ENCODE measurements at regions not wholly inside any gene's neighbourhood (a gene's known extent, or its start where the extent isn't known, plus 50 kb on each side); places are given as distances from the start of the nearest gene placed in this dataset.

DNA sequence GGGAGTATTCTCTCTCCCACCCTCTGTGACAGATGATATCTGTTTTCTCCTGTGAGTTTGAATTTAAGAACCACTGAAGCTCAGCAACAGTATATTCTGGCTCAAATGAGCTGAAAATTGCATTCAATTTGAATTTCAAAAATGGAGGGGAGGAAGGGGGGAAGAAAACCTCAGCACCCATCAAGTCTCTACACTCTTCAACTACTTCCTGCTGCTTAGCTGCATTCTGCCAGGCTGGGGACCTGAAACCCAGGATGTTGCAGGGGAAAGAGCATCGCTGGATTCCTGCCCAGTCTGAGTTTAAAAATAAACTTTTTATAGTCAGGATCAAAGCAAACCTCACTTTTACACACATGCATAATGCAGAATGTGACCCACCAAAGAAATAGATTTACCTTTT is 214.3 kb upstream of the ESRRG start:
- H3K27ac Mint-ChIP-seq: no peak overlapping the region

DNA sequence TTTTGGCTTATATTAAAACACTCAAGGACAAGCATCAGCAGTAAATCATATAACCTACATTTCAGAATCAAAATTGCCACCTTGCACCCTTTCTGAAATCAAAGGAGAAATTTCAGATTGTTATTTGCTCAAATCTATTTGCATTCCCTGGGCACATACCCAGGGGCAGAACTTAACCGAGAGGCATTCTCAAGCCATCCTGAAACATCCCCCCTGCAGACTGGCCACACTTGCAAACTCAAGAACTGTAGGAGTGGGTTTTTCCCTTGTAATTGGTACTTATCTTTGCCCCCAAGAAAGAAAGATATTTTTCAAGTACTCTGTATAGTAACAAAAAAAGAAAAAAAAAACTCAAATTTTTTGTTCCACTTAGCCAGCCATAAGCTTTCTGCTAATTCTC is 213.6 kb upstream of the ESRRG start:
- no peak for ATAC-seq
- H3K36me3 Mint-ChIP-seq: no peaks in the 10 kb centered on the region
- no peak overlapping the region for H3K27ac Mint-ChIP-seq
- no peak overlapping the region for H3K4me3 Mint-ChIP-seq
- H3K9me3 Mint-ChIP-seq: peaks cover 8% of the 10 kb centered on the region
- DNase-seq (ENCODE audit: low spot score in 2 of 2): no peak
- H3K4me1 Mint-ChIP-seq: no peaks in the 10 kb centered on the region

More for the DNA sequence above, 214.3 kb upstream of the ESRRG start:
- H3K9me3 Mint-ChIP-seq: peaks cover 8% of the 10 kb centered on the region
- H3K36me3 Mint-ChIP-seq: no peaks in the 10 kb centered on the region
- ATAC-seq (no peak), DNase-seq (ENCODE audit: low spot score in 2 of 2) (no peak)
- no peaks in the 10 kb centered on the region for H3K4me1 Mint-ChIP-seq
- H3K4me3 Mint-ChIP-seq: no peak overlapping the region

DNA sequence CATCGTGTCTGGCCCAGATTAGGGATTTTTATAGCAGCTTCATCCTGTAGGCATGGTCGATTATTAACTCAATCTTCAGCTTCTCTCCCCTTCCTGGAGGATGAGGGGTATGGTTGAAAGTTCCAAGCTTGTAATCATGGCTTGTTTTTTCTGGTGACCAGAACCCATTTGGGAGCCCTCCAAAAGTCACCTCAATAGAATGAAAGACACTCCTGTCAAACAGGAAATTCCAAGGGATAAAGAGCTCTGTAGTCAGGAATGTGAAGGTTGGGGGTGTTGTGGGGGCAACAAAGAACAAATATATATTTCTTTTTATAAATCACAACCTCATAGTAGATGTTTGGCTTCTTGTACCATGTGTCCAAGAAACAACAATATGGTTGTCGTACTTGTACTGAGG is 212.7 kb upstream of the ESRRG start:
- no peak for ATAC-seq
- no peak for DNase-seq (ENCODE audit: low spot score in 2 of 2)
- Mint-ChIP-seq H3K4me1 (no peaks in the 10 kb centered on the region), H3K36me3 (no peaks in the 10 kb centered on the region), H3K27ac (no peak overlapping the region), H3K4me3 (no peak overlapping the region), H3K9me3 (peaks cover 8% of the 10 kb centered on the region)

DNA sequence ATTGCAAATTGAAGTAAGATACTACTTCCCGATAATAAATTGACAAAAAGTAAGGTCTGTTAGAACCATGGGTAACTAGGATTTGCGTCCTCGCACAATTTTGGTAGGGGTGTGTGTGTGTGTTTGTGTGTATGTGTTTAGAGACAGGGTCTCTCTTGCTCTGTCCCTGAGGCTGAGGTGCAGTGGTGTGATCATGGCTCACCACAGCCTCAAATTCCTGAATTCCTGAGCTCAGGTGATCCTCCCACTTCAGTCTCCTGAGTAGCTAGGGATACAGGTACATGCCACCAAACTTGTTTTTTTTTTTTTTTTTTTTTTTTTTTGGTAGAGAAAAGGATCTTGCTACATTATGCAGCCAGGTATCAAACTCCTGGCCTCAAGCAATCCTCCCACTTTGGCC is 209.2 kb upstream of the ESRRG start:
- no peak overlapping the region for H3K27ac Mint-ChIP-seq
- H3K4me3 Mint-ChIP-seq: no peak overlapping the region
- DNase-seq (ENCODE audit: low spot score in 2 of 2) (no peak), ATAC-seq (no peak)
- no peaks in the 10 kb centered on the region for H3K4me1 Mint-ChIP-seq
- no peaks in the 10 kb centered on the region for H3K36me3 Mint-ChIP-seq
- peaks cover 4% of the 10 kb centered on the region for H3K9me3 Mint-ChIP-seq

- Mint-ChIP-seq H3K36me3 (no peaks in the 10 kb centered on the region), H3K4me1 (no peaks in the 10 kb centered on the region), H3K4me3 (no peak overlapping the region), H3K9me3 (peaks cover 4% of the 10 kb centered on the region), H3K27ac (no peak overlapping the region)
- no peak for DNase-seq (ENCODE audit: low spot score in 2 of 2)
- no peak for ATAC-seq
These were observed 206.8 kb upstream of the ESRRG start for GRCh38 chr1:216929870-216930582.

DNA sequence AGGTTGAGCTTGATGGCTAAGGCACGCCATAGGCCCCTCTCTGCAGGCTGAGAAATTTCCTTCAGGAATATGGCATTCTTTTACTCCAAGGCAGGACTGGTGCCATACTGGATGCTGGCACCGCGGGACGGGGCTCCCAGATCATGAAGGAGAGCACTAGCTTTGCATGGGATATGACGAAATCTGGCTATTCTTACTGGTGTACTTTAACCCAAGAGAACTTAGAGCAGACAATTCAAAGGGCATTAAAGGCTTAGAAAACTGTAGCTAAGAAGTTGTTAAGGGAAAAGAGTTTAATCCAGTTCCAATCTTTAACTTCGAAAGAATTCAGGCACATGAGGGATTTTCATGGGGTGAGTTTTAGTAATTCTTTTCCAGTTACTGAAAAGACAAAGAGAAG is 204.4 kb upstream of the ESRRG start:
- DNase-seq (ENCODE audit: low spot score in 2 of 2) (no peak), ATAC-seq (no peak)
- Mint-ChIP-seq H3K36me3 (no peaks in the 10 kb centered on the region), H3K27ac (no peak overlapping the region), H3K4me1 (no peaks in the 10 kb centered on the region), H3K9me3 (no peaks in the 10 kb centered on the region), H3K4me3 (no peak overlapping the region)

GRCh38 chr1:216926720-216927510 is 203.7 kb upstream of the ESRRG start:
- H3K4me1 Mint-ChIP-seq: no peaks in the 10 kb centered on the region
- DNase-seq (ENCODE audit: low spot score in 2 of 2) (no peak), ATAC-seq (no peak)
- no peaks in the 10 kb centered on the region for H3K36me3 Mint-ChIP-seq
- no peak overlapping the region for H3K4me3 Mint-ChIP-seq
- no peak overlapping the region for H3K27ac Mint-ChIP-seq
- no peaks in the 10 kb centered on the region for H3K9me3 Mint-ChIP-seq

DNA sequence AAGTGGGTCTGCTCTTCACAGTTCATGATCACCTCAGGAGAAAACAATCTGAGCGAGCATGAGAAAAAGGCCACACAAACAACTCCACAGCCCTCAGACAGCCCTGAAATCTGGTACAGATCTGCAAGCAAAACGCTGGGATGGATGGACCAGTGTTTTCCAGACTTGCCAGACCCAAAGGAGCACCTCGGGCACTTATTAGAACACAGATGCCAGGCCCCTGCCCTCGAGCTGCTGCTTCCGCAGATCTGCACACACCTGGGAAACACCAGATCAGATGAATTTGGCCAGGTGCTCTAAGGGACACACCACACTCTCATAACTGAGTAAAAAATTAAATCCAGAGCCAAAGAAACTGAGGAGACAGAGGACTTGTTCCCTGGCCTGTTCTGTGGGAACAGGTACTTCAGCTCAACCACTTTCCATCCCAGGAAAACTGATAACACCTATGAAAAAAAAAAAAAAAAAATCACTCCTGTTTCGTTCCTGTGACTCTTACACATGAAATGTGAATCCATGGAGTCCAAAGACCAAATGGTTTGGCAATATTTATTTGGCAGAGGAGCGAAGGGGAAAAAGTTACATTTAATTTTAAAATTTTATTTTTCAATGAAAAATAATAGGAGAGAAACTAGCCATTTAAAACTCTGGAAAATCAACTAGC is 202.9 kb upstream of the ESRRG start:
- no peak for DNase-seq (ENCODE audit: low spot score in 2 of 2)
- no peaks in the 10 kb centered on the region for H3K9me3 Mint-ChIP-seq
- no peak overlapping the region for H3K4me3 Mint-ChIP-seq
- no peaks in the 10 kb centered on the region for H3K4me1 Mint-ChIP-seq
- H3K36me3 Mint-ChIP-seq: no peaks in the 10 kb centered on the region
- no peak for ATAC-seq
- H3K27ac Mint-ChIP-seq: no peak overlapping the region

- Mint-ChIP-seq H3K27ac (no peak overlapping the region), H3K36me3 (no peaks in the 10 kb centered on the region), H3K4me3 (no peak overlapping the region), H3K4me1 (no peaks in the 10 kb centered on the region), H3K9me3 (no peaks in the 10 kb centered on the region)
- DNase-seq (ENCODE audit: low spot score in 2 of 2) (no peak), ATAC-seq (no peak)
These were observed 201.5 kb upstream of the ESRRG start for GRCh38 chr1:216924732-216925131.

GRCh38 chr1:216923601-216924000 is 200.4 kb upstream of the ESRRG start:
- Mint-ChIP-seq H3K4me3 (no peak overlapping the region), H3K9me3 (no peaks in the 10 kb centered on the region), H3K36me3 (no peaks in the 10 kb centered on the region), H3K27ac (no peak overlapping the region), H3K4me1 (no peaks in the 10 kb centered on the region)
- no peak for DNase-seq (ENCODE audit: low spot score in 2 of 2)
- no peak for ATAC-seq

GRCh38 chr1:216922406-216922805 is 199.2 kb upstream of the ESRRG start:
- H3K4me1 Mint-ChIP-seq: no peaks in the 10 kb centered on the region
- no peaks in the 10 kb centered on the region for H3K36me3 Mint-ChIP-seq
- no peak overlapping the region for H3K4me3 Mint-ChIP-seq
- DNase-seq (ENCODE audit: low spot score in 2 of 2): no peak
- H3K9me3 Mint-ChIP-seq: no peaks in the 10 kb centered on the region
- ATAC-seq: no peak
- H3K27ac Mint-ChIP-seq: no peak overlapping the region

GRCh38 chr1:216921866-216922265 is 198.6 kb upstream of the ESRRG start:
- H3K36me3 Mint-ChIP-seq: no peaks in the 10 kb centered on the region
- H3K9me3 Mint-ChIP-seq: no peaks in the 10 kb centered on the region
- ATAC-seq (no peak), DNase-seq (ENCODE audit: low spot score in 2 of 2) (no peak)
- no peak overlapping the region for H3K4me3 Mint-ChIP-seq
- H3K4me1 Mint-ChIP-seq: no peaks in the 10 kb centered on the region
- H3K27ac Mint-ChIP-seq: no peak overlapping the region

GRCh38 chr1:216919060-216919970 is 196.1 kb upstream of the ESRRG start:
- DNase-seq (ENCODE audit: low spot score in 2 of 2): no peak
- H3K9me3 Mint-ChIP-seq: peaks cover 6% of the 10 kb centered on the region
- H3K4me3 Mint-ChIP-seq: no peak overlapping the region
- no peak overlapping the region for H3K27ac Mint-ChIP-seq
- H3K4me1 Mint-ChIP-seq: no peaks in the 10 kb centered on the region
- H3K36me3 Mint-ChIP-seq: no peaks in the 10 kb centered on the region
- ATAC-seq: no peak

GRCh38 chr1:216916890-216917438 is 193.7 kb upstream of the ESRRG start:
- ATAC-seq (no peak), DNase-seq (ENCODE audit: low spot score in 2 of 2) (no peak)
- no peak overlapping the region for H3K4me3 Mint-ChIP-seq
- no peak overlapping the region for H3K27ac Mint-ChIP-seq
- no peaks in the 10 kb centered on the region for H3K36me3 Mint-ChIP-seq
- peaks cover 7% of the 10 kb centered on the region for H3K9me3 Mint-ChIP-seq
- no peaks in the 10 kb centered on the region for H3K4me1 Mint-ChIP-seq

GRCh38 chr1:216914974-216915373 is 191.7 kb upstream of the ESRRG start:
- Mint-ChIP-seq H3K27ac (no peak overlapping the region), H3K36me3 (no peaks in the 10 kb centered on the region), H3K9me3 (peaks cover 9% of the 10 kb centered on the region), H3K4me3 (no peak overlapping the region), H3K4me1 (no peaks in the 10 kb centered on the region)
- DNase-seq (ENCODE audit: low spot score in 2 of 2): no peak
- no peak for ATAC-seq
